NT2/D1 (cell line): ENCODE measurements at regions not wholly inside any gene's neighbourhood (a gene's known extent, or its start where the extent isn't known, plus 50 kb on each side); places are given as distances from the start of the nearest gene placed in this dataset.
"Not testable (repeated sequence)": the region's sequence is repeated elsewhere in the genome, so short reads cannot be mapped to it uniquely, and the experiment has no call there.

Source experiments
- DNase-seq: peaks from one replicate; pipeline ENCODE4 v3.0.0-alpha.2; 2011; ENCODE audit warnings: low read depth, low spot score
- H3K27me3 ChIP-seq: 2 replicates; pipeline ENCODE4 v1.6.0; 2011; ENCODE audit warnings: mild to moderate bottlenecking; ENCODE audit not compliant: insufficient read length, insufficient read depth
- H3K36me3 ChIP-seq: 2 replicates; pipeline ENCODE4 v1.6.1; 2011; ENCODE audit warnings: mild to moderate bottlenecking, low read length, mixed read lengths; ENCODE audit not compliant: insufficient read depth, insufficient read length
- H3K4me1 ChIP-seq: 2 replicates; pipeline ENCODE4 v1.5.1; 2011; ENCODE audit not compliant: insufficient read depth, insufficient read length
- H3K4me3 ChIP-seq: 2 replicates; pipeline ENCODE4 v1.5.1; 2011; ENCODE audit warnings: low read depth; ENCODE audit not compliant: insufficient read length
- H3K9ac ChIP-seq: 2 replicates; pipeline ENCODE4 v1.6.0; 2011; ENCODE audit warnings: low read depth; ENCODE audit not compliant: insufficient read length
- H3K9me3 ChIP-seq: 2 replicates; pipeline ENCODE4 v1.5.1; 2011; ENCODE audit warnings: mild to moderate bottlenecking, low read length; ENCODE audit not compliant: insufficient read depth
- SUZ12 ChIP-seq: IDR thresholded peaks from 2 replicates; pipeline ENCODE4 v1.6.1; 2011; ENCODE audit not compliant: insufficient read length, insufficient read depth; ENCODE audit errors: extremely low read depth
- YY1 ChIP-seq: IDR thresholded peaks from 2 replicates; pipeline ENCODE4 v1.6.1; 2011; ENCODE audit not compliant: insufficient read length, insufficient read depth
- ZNF274 ChIP-seq: IDR thresholded peaks from 2 replicates; pipeline ENCODE4 v1.6.1; 2011; ENCODE audit warnings: mild to moderate bottlenecking, low read depth, low read length

DNA sequence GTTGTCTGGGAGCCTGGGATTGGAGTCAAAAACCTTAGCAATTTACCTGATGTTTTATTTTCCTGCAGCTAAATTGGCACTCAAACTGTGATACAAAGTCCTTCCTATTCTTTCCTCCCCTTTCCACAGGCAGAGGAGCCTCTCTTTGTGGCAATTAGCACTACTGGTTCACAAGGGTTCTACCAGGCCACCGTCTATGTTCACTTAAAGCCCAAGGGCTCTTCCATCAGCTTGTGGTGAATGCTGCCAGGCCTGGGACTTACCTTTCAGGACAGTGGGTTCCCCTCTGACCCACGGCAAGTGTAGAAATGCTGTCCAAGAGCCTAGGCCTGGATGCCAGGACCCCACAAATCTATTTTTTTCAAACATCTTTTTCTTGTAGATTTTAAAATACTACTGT is 251.9 kb upstream of the B3GALT2 start:
- no peak overlapping the region for H3K4me3 ChIP-seq

DNA sequence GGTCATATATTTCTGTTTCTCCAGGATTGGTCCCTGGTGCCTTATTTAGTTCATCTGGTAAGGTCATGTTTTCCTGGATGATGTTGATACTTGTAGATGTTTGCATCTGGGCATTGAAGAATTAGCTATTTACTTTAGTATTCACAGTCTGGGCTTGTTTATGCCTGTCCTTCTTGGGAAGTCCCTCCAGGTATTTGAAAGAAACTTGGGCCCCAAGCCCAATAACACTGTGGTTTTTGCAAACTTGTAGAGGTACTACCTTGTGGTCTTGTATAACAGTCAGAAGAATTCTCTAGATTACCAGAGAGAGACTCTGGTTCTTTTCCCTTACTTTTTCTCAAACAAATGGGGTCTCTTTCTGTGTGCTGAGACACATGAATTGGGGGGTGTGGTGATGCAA is 251.4 kb upstream of the B3GALT2 start:
- TF ChIP-seq SUZ12 (no peak), YY1 (no peak), ZNF274 (no peak)
- H3K4me3 ChIP-seq = no peak overlapping the region
- no peak for DNase-seq

More for the DNA sequence above, 251.9 kb upstream of the B3GALT2 start:
- no peak for TF ChIP-seq ZNF274
- no peak for TF ChIP-seq YY1
- TF ChIP-seq SUZ12 = no peak
- no peak overlapping the region for H3K9ac ChIP-seq
- no peaks in the 10 kb centered on the region for H3K4me1 ChIP-seq
- no peaks in the 10 kb centered on the region for H3K27me3 ChIP-seq
- H3K36me3 ChIP-seq = no peaks in the 10 kb centered on the region
- DNase-seq = no peak
- H3K9me3 ChIP-seq = peaks cover 14% of the 10 kb centered on the region

DNA sequence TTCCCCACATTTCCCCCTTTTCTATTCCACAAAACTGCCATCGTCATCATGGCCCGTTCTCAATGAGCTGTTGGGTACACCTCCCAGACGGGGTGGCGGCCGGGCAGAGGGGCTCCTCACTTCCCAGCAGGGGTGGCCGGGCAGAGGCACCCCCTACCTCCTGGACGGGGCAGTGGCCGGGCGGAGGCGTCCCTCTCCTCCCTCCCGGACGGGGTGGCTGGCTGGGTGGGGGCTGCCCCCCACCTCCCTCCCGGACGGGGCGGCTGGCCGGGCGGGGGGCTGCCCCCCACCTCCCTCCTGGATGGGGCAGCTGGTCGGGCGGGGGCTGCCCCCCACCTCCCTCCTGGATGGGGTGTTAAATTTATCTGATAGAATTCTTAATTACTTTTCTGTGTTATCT is 250.9 kb upstream of the B3GALT2 start:
- H3K4me3 ChIP-seq, H3K4me1 ChIP-seq, H3K36me3 ChIP-seq, H3K27me3 ChIP-seq, DNase-seq, H3K9ac ChIP-seq: not testable (repeated sequence)
- H3K9me3 ChIP-seq = peaks cover 24% of the 10 kb centered on the region

More for the DNA sequence above, 251.4 kb upstream of the B3GALT2 start:
- no peaks in the 10 kb centered on the region for H3K27me3 ChIP-seq
- no peaks in the 10 kb centered on the region for H3K4me1 ChIP-seq
- peaks cover 19% of the 10 kb centered on the region for H3K9me3 ChIP-seq
- no peak overlapping the region for H3K9ac ChIP-seq
- no peaks in the 10 kb centered on the region for H3K36me3 ChIP-seq

DNA sequence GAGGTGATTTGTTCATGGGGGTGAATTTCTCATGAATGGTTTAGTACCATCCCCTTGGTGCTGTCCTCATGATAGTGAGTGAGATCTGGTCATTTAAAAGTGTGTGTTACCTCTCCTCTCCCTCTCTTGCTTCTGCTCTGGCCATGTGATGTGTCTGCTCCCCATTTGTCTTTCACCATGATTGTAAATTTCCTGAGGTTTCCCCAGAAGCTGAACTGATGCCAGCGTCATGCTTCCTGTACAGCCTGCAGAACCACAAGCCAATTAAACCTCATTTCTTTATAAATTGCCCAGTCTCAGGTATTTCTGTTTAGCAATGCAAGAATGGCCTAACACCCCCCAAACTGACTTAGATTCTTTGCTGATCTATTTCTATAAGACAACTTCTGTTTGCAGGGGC is 249.4 kb upstream of the B3GALT2 start:
- Histone ChIP-seq H3K36me3 (no peaks in the 10 kb centered on the region), H3K4me1 (no peaks in the 10 kb centered on the region), H3K4me3 (no peak overlapping the region), H3K9ac (no peak overlapping the region), H3K27me3 (no peaks in the 10 kb centered on the region), H3K9me3 (peaks cover 36% of the 10 kb centered on the region)
- DNase-seq = no peak
- no peak for TF ChIP-seq SUZ12
- TF ChIP-seq ZNF274 = no peak
- TF ChIP-seq YY1 = no peak

DNA sequence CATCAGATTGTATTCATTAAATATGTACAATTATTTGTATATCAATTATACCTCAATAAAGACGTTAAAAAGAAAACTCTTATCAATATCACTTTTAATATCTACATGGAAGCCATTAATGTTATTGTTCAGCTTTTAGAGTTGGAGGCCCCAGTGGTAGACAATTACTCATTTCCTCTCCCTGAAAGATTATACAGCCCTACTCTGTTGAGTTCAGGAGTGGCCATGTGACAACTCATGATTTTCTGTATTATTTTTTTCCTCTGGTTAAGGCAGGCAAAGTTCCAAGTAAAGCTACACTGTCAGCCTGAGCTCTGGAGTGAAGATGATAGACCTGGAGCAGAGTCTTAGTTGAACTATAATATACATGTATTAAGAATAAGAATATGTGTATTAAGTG is 247.9 kb upstream of the B3GALT2 start:
- H3K4me3 ChIP-seq = no peak overlapping the region
- TF ChIP-seq YY1 (no peak), SUZ12 (no peak), ZNF274 (no peak)
- DNase-seq = no peak
- H3K9ac ChIP-seq = no peak overlapping the region
- H3K9me3 ChIP-seq = peaks cover 36% of the 10 kb centered on the region
- H3K27me3 ChIP-seq = no peaks in the 10 kb centered on the region
- H3K4me1 ChIP-seq = no peaks in the 10 kb centered on the region
- H3K36me3 ChIP-seq = no peaks in the 10 kb centered on the region

DNA sequence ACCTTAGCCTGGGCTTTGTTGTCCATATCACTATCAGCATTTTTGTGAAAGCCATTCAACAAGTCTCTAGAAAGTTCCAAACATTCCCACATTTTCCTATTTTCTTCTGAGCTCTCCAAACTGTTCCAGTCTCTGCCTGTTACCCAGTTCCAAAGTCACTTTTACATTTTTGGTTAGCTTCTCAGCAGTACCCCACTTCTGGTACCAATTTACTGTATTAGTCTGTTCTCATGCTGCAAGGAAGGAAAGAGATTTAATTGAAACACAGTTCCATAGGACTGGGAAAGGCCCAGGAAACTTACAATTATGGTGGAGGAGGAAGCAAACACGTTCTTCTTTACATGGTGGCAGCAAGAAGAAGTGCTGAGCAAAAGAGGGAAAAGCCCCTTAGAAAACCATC is 247.2 kb upstream of the B3GALT2 start:
- Histone ChIP-seq H3K36me3 (no peaks in the 10 kb centered on the region), H3K9me3 (peaks cover 36% of the 10 kb centered on the region), H3K9ac (no peak overlapping the region), H3K4me1 (no peaks in the 10 kb centered on the region), H3K27me3 (no peaks in the 10 kb centered on the region), H3K4me3 (no peak overlapping the region)
- no peak for DNase-seq
- no peak for TF ChIP-seq ZNF274
- TF ChIP-seq SUZ12 = no peak
- TF ChIP-seq YY1 = no peak

DNA sequence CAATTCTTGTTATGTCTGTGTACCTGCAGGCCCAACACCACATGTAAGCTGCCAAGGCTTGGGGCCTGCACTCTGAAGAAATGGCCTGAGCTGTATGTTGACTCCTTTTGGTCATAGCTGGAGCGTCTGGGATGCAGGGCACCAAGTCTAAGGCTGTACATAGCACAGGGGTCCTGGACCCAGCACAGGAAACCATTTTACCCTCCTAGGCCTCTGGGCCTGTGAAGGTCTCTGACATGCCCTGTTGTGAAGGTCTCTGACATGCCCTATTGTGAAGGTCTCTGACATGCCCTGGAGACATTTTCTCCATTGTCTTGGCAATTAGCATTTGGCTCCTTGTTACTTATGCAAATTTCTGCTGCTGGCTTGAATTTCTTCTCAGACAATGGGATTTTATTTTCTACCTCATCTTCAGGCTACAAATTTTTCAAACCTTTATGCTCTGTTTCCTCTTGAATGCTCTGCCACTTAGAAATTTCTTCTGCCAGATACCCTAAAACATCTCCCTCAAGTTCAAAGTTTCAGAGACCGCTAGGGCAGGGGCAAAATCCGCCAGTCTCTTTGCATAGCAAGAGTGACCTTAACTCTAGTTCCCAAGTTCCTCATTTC is 246.7 kb upstream of the B3GALT2 start:
- H3K36me3 ChIP-seq = no peaks in the 10 kb centered on the region
- TF ChIP-seq YY1 (no peak), ZNF274 (no peak)
- no peak overlapping the region for H3K4me3 ChIP-seq
- H3K4me1 ChIP-seq = no peaks in the 10 kb centered on the region
- no peak for DNase-seq
- peaks cover 36% of the 10 kb centered on the region for H3K9me3 ChIP-seq
- no peaks in the 10 kb centered on the region for H3K27me3 ChIP-seq
- H3K9ac ChIP-seq = no peak overlapping the region
